ENCODE measurements at regions not wholly inside any gene's neighbourhood (a gene's known extent, or its start where the extent isn't known, plus 50 kb on each side); places are given as distances from the start of the nearest gene placed in this dataset.
"Not testable (repeated sequence)": the region's sequence is repeated elsewhere in the genome, so short reads cannot be mapped to it uniquely, and the experiment has no call there.

DNA sequence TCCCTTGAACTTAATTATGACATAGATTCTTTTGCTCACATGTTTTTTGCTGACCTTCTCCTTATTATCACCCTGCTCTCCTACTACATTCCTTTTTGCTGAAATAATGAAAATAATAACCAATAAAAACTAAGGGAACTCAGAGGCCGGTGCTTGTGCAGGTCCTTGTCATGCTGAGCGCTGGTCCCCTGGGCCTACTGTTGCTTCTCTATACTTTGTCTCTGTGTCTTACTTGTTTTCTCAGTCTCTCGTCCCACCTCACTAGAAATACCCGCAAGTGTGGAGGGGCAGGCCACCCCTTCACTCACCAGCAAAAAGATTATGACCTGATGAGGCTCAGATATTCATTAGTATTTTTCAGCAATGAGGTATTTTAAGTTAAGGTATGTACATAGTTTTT is 3918.8 kb upstream of the OR11H1 start:
- H3K4me3 Mint-ChIP-seq; CTCF ChIA-PET; H3K4me1 Mint-ChIP-seq (ENCODE audit: low read depth); POLR2A ChIA-PET; H3K27me3 Mint-ChIP-seq (ENCODE audit: low read depth); DNase-seq; H3K27ac Mint-ChIP-seq; ATAC-seq: not testable (repeated sequence)
- H3K36me3 Mint-ChIP-seq (ENCODE audit: low read depth): peaks cover 13% of the 10 kb centered on the region
- H3K9me3 Mint-ChIP-seq (ENCODE audit: insufficient read depth): peaks cover 67% of the 10 kb centered on the region

DNA sequence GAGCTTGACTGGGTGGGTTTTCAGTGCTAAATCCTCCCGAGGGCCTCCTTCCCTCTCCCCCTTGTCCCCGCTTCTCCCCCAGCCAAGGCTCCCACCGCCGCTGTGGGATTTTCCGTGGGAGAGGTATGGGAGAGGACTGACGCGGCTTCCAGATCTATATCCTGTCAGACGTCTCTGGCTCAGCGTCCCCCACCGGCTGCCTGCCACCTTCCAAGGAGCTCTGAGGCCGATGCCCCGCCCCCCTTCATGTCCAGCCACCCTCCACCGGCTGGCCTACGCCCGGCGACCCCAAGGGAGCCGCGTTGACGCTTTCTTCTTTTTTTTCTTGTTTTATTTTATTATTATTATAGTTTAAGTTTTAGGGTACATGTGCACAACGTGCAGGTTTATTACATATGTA is 3916.7 kb upstream of the OR11H1 start:
- CTCF ChIA-PET; ATAC-seq; DNase-seq; POLR2A ChIA-PET; H3K27me3 Mint-ChIP-seq (ENCODE audit: low read depth); H3K4me1 Mint-ChIP-seq (ENCODE audit: low read depth); H3K4me3 Mint-ChIP-seq; H3K27ac Mint-ChIP-seq: not testable (repeated sequence)
- Mint-ChIP-seq H3K9me3 (ENCODE audit: insufficient read depth) (peaks cover 66% of the 10 kb centered on the region), H3K36me3 (ENCODE audit: low read depth) (peaks cover 21% of the 10 kb centered on the region)

DNA sequence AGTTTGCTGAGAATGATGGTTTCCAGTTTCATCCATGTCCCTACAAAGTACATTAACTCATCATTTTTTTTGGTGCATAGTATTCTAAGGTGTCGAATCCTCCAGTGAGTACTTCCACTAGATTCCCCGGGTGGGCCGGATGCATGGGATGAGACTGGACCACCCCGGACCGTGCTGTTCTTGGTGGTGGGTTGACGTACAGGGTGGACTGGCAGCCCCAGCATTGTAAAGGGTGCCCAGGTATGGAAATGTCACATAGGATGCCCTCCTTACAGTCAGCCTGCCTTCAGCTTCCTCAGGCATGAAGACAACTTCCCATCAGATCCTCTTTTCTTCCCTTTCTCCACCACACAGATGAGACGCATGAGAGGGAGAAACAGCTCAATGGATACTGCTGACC is 3916.1 kb upstream of the OR11H1 start:
- H3K4me1 Mint-ChIP-seq (ENCODE audit: low read depth); H3K27me3 Mint-ChIP-seq (ENCODE audit: low read depth); H3K4me3 Mint-ChIP-seq; POLR2A ChIA-PET; DNase-seq; H3K27ac Mint-ChIP-seq; CTCF ChIA-PET; ATAC-seq: not testable (repeated sequence)
- H3K9me3 Mint-ChIP-seq (ENCODE audit: insufficient read depth): peaks cover 64% of the 10 kb centered on the region
- peaks cover 22% of the 10 kb centered on the region for H3K36me3 Mint-ChIP-seq (ENCODE audit: low read depth)

GRCh38 chr22:11613081-11613897 is 3914.7 kb upstream of the OR11H1 start:
- POLR2A ChIA-PET; H3K27me3 Mint-ChIP-seq (ENCODE audit: low read depth); H3K4me1 Mint-ChIP-seq (ENCODE audit: low read depth); H3K4me3 Mint-ChIP-seq; DNase-seq; ATAC-seq; CTCF ChIA-PET; H3K27ac Mint-ChIP-seq: not testable (repeated sequence)
- Mint-ChIP-seq H3K9me3 (ENCODE audit: insufficient read depth) (peaks cover 62% of the 10 kb centered on the region), H3K36me3 (ENCODE audit: low read depth) (peaks cover 27% of the 10 kb centered on the region)

DNA sequence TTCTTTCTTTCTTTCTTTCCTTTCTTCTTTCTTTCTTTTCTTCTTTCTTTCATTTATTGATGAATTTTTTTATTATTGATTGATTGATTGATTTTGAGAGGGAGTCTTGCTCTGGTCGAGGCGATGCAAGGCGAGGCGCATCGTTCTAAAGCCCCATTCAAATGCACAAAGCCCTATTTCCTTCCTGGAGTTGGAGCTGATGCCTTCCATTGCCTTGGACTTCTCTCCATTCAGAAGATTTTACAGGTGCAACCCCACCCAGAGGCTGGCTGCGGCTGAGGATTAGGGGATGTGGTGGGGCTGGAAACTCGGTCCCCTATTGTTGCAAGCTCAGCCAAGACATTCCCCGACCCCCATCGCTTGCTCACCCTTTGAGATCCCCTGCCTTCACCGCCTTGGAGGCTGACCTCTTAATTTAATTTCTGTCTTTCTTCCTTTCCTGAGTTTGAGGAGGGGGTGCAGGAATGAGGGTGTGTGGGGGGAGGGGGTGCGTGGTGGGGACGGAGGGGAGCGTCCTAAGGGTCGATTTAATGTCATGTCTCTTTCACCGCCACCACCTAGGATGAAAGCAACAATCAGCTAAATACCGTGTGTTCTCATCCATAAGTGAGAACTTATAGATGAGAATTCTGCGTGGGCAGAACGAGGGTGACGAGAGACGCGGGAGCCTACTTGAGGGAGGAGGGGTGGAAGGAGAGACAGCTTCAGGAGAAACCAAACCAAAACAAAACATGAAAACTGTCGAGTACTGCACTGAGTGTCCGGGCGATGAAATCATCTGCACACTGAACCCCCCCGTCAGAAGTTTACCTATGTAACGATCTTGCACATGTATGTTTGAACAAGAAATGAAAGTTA is 3913.9 kb upstream of the OR11H1 start:
- DNase-seq (no peak), ATAC-seq (no peak)
- no peak overlapping the region for H3K4me3 Mint-ChIP-seq
- no peak overlapping the region for H3K27ac Mint-ChIP-seq
- H3K9me3 Mint-ChIP-seq (ENCODE audit: insufficient read depth): peaks cover 66% of the 10 kb centered on the region
- H3K27me3 Mint-ChIP-seq (ENCODE audit: low read depth): no peaks in the 10 kb centered on the region
- peaks cover 30% of the 10 kb centered on the region for H3K36me3 Mint-ChIP-seq (ENCODE audit: low read depth)
- ChIA-PET POLR2A (no interaction called here), CTCF (no interaction called here)
- no peaks in the 10 kb centered on the region for H3K4me1 Mint-ChIP-seq (ENCODE audit: low read depth)

DNA sequence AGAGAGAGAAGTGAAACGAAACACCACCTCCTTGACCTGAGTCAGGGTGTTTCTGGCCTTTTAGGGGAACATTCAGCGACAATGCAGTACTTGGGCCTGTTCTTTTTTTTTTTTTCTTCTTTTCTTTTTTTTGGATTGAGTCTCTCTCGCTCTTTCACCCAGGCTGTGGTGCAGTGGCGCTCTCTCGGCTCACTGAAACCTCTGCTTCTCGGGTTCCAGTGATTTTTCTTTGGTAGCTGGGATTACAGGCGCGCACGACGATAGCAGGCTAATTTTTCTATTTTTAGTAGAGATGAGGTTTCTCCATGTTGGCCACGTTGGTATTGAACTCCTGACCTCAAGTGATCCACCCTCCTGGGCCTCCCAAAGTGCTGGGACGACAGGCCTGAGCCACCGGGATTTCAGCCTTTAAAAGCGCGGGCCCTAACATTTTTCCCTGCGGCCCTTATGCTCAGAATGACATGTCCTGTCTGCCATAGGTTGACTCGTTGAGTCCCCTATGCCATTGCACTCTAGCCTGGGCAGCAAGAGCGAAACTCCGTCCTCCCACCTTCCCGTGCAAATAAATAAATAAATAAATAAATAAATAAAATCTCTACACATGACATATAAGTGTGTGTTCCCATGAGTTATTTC is 3913.1 kb upstream of the OR11H1 start:
- Mint-ChIP-seq H3K36me3 (ENCODE audit: low read depth) (peaks cover 35% of the 10 kb centered on the region), H3K9me3 (ENCODE audit: insufficient read depth) (peaks cover 72% of the 10 kb centered on the region)
- ATAC-seq; DNase-seq; H3K27ac Mint-ChIP-seq; H3K27me3 Mint-ChIP-seq (ENCODE audit: low read depth); H3K4me1 Mint-ChIP-seq (ENCODE audit: low read depth); POLR2A ChIA-PET; CTCF ChIA-PET; H3K4me3 Mint-ChIP-seq: not testable (repeated sequence)

- ChIA-PET CTCF (no interaction called here), POLR2A (no interaction called here)
- peaks cover 71% of the 10 kb centered on the region for H3K9me3 Mint-ChIP-seq (ENCODE audit: insufficient read depth)
- no peak overlapping the region for H3K4me3 Mint-ChIP-seq
- ATAC-seq (no peak), DNase-seq (no peak)
- peaks cover 32% of the 10 kb centered on the region for H3K36me3 Mint-ChIP-seq (ENCODE audit: low read depth)
- no peaks in the 10 kb centered on the region for H3K27me3 Mint-ChIP-seq (ENCODE audit: low read depth)
- no peaks in the 10 kb centered on the region for H3K4me1 Mint-ChIP-seq (ENCODE audit: low read depth)
- H3K27ac Mint-ChIP-seq: no peak overlapping the region
Observed at GRCh38 chr22:11616811-11617210, 3911.2 kb upstream of the OR11H1 start.

DNA sequence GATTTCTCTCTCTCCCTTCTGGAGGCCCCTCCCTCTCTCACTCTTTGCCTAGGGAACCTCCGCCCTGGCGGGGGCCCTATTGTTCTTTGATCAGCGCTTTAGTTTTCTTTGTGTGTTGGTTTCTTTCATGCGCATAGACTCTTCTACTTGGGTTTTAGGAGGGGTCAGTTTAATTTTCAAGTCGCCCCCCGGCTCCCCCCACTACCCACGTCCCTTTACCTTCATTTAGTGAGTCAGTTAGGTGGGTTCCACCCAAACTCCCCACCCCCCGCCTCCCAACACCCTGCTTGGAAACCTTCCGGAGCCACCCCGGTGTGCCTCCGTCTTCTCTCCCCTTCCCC is 3909.7 kb upstream of the OR11H1 start:
- Mint-ChIP-seq H3K9me3 (ENCODE audit: insufficient read depth) (peaks cover 70% of the 10 kb centered on the region), H3K36me3 (ENCODE audit: low read depth) (peaks cover 30% of the 10 kb centered on the region)
- CTCF ChIA-PET; DNase-seq; ATAC-seq; POLR2A ChIA-PET; H3K4me1 Mint-ChIP-seq (ENCODE audit: low read depth); H3K27me3 Mint-ChIP-seq (ENCODE audit: low read depth); H3K4me3 Mint-ChIP-seq; H3K27ac Mint-ChIP-seq: not testable (repeated sequence)

DNA sequence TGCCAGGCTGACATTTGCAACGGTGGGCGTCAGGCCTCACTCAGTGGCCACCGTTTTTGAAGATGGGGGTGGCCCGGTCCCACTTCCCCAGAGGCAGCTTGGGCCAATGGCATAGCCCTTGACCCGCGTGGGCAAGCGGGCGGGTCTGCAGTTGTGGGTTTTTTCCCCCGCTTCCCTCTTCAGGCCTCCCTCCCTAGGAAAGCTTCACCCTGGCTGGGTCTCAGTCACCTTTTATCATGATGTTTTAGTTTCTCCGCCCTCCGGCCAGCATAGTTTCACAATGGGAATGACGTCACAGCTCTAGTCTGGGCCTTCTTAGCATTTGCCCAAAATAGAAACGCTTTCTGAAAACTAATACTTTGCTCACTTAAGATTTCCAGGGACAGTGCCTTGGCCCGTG is 3909.3 kb upstream of the OR11H1 start:
- CTCF ChIA-PET; H3K27me3 Mint-ChIP-seq (ENCODE audit: low read depth); POLR2A ChIA-PET; H3K4me3 Mint-ChIP-seq; H3K27ac Mint-ChIP-seq; ATAC-seq; H3K4me1 Mint-ChIP-seq (ENCODE audit: low read depth); DNase-seq: not testable (repeated sequence)
- peaks cover 30% of the 10 kb centered on the region for H3K36me3 Mint-ChIP-seq (ENCODE audit: low read depth)
- H3K9me3 Mint-ChIP-seq (ENCODE audit: insufficient read depth): peaks cover 69% of the 10 kb centered on the region

DNA sequence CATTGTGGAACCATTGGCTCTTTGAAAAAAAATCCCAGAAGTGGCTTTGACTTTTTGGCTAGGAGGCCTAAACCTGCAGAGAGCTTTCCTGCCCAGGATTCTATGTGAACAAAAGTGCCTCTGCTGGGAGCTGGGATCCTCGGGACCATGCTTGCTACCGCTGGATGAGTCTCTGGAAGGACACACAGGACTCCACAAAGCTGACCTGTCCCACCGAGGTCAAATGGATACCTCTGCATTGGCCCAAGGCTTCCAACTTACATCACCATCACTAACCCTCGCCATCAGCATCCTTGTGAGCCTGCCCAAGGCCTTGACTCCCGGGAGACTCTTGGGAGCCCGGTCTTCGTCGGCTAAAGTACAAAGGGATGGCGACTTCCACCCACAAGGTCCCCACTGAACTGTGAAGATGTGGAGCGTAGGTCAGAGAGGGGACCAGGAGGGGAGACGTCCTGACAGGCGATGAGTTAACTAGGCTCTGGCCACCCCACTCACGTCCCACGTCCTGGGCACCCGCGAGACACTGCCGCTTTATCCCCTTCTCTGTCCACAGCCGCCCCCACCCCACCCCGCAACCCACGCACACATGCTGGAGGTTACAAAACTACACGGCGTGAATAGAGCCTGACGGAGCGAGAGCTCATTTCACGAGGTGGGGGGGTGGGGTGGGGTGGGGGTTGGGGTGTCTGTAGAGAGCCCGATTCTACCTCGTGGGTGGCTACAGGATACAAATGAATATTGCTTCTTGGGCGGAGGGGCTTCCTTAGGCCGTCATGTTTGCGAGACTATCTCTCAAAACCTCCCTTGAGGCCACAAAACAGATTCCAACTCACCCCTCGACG is 3906.8 kb upstream of the OR11H1 start:
- H3K9me3 Mint-ChIP-seq (ENCODE audit: insufficient read depth): peaks cover 74% of the 10 kb centered on the region
- POLR2A ChIA-PET; H3K4me1 Mint-ChIP-seq (ENCODE audit: low read depth); ATAC-seq; H3K27ac Mint-ChIP-seq; DNase-seq; CTCF ChIA-PET; H3K4me3 Mint-ChIP-seq; H3K27me3 Mint-ChIP-seq (ENCODE audit: low read depth): not testable (repeated sequence)
- H3K36me3 Mint-ChIP-seq (ENCODE audit: low read depth): peaks cover 24% of the 10 kb centered on the region

DNA sequence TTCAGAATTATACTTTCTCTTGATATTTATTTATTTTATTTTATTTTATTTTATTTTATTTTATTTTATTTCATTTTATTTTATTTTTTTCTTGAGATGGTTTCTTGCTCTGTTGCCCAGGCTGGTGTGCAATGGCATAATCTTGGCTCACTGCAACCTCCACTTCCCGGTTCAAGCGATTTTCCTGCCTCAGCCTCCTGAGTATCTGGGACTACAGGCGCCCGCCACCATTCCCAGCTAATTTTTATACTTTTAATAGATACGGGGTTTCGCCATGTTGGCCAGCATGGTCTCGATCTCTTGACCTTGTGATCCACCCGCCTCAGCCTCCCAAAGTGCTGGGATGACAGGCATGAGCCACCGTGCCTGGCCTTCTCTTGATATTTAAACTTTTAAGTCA is 3905.2 kb upstream of the OR11H1 start:
- H3K4me1 Mint-ChIP-seq (ENCODE audit: low read depth); ATAC-seq; CTCF ChIA-PET; DNase-seq; POLR2A ChIA-PET; H3K27ac Mint-ChIP-seq; H3K27me3 Mint-ChIP-seq (ENCODE audit: low read depth); H3K4me3 Mint-ChIP-seq: not testable (repeated sequence)
- Mint-ChIP-seq H3K9me3 (ENCODE audit: insufficient read depth) (peaks cover 65% of the 10 kb centered on the region), H3K36me3 (ENCODE audit: low read depth) (peaks cover 22% of the 10 kb centered on the region)
